ENCODE measurements at regions not wholly inside any gene's neighbourhood (a gene's known extent, or its start where the extent isn't known, plus 50 kb on each side); places are given as distances from the start of the nearest gene placed in this dataset.

DNA sequence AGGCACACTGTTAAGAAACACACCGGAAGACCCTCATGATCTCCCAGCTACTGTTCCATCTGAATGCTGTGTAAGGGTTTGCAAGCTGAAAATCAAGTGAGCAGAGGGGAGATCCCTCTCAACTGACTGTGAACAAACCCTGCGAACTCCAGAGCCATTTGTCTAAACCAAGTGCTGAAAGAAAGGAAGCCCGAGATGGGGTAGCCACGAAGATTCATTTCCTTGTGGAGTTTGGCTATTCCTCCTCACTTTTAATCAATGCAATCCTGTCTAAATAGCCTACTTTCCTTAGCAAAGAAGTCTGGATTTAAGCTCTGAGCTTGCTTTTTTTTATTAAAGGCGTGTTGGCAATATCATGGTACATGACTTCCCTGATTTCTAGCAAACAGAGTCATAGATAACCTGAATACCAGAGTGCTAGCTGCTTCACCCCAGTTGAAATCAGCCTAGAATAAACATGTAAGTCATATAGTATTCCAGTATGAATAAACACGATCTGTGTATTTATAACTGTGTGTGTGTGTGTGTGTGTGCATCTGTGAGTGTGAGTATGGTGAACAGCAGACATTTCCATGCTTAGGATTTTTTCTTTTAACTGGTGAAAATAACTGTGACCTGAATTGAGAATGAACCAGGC is 365.2 kb downstream of the ZNF521 start:
- TF ChIP-seq POLR2A (IDR thresholded peaks at IDR 0.05): no peak
- no peak for TF ChIP-seq EP300 (IDR thresholded peaks at IDR 0.05)
- TF ChIP-seq, protein P1, sequence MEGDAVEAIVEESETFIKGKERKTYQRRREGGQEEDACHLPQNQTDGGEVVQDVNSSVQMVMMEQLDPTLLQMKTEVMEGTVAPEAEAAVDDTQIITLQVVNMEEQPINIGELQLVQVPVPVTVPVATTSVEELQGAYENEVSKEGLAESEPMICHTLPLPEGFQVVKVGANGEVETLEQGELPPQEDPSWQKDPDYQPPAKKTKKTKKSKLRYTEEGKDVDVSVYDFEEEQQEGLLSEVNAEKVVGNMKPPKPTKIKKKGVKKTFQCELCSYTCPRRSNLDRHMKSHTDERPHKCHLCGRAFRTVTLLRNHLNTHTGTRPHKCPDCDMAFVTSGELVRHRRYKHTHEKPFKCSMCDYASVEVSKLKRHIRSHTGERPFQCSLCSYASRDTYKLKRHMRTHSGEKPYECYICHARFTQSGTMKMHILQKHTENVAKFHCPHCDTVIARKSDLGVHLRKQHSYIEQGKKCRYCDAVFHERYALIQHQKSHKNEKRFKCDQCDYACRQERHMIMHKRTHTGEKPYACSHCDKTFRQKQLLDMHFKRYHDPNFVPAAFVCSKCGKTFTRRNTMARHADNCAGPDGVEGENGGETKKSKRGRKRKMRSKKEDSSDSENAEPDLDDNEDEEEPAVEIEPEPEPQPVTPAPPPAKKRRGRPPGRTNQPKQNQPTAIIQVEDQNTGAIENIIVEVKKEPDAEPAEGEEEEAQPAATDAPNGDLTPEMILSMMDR (IDR thresholded peaks at IDR 0.05): no peak
- TF ChIP-seq POLR2AphosphoS5 (IDR thresholded peaks at IDR 0.05): no peak
- ATAC-seq (ENCODE audit: low FRiP score in 2 of 2) (no peak), DNase-seq (no peak)
- no peaks in the 10 kb centered on the region for H3K27me3 ChIP-seq
- no peaks in the 10 kb centered on the region for H3K36me3 ChIP-seq
- no peaks in the 10 kb centered on the region for H3K9me3 ChIP-seq
- peaks cover 0 to 11% (median 8%) of the 10 kb centered on the region in 4 donors for H3K4me1 ChIP-seq
- peak overlapping the region in 1 of 4 donors; percentile 24 for H3K27ac ChIP-seq
- no peak overlapping the region for H3K4me3 ChIP-seq
- WGBS, 2 donors: 62 to 64% methylated on average over 6 of the region's 6 CpGs

DNA sequence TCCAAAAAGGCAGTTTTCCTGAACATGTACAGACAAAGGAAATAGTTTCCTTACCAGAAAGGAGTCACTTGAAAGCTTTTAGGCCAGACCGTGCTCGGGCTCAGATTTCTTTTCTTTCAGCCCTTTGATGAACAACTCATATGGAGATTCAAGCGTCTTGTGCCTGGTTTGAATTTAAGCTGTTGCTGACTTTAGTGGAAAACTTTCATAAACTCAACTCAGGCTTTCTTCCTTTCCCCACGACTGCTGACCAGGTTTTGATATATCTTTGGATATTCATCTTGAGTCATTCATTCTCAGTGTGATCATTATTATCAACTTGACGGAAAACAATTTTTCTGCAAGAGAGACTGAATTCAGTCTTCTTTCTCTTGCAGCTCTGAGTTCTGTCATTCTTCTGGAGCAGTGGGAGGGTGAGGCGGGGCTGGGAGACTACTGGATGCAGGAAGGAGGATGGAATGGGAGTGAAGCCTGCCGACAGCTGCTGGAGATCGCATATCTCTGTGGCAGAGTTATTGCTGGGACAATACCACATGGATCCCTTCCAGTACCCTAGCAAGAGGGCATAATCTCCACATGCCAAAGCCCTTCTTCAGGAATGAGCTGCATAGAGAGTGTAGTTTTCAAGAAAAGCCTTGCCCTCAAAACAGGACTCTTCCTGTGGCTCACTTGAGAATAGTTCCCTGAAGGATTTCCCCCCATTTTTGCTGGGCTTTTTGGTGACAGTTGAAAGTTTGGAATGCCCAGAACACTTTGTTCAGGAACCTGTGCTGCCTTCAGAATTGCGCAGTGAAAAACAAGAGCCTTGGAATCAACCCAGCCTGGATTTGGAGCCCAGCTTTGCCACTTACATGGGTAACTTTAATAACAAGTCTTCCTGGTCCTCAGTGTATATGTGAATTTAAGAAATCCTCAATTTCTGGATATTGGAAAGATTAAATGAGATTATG is 364.4 kb downstream of the ZNF521 start:
- 66 to 68% methylated on average over 9 of the region's 9 CpGs for WGBS, 2 donors
- Histone ChIP-seq H3K27ac (peak overlapping the region in 1 of 4 donors; percentile 24), H3K36me3 (no peaks in the 10 kb centered on the region), H3K9me3 (no peaks in the 10 kb centered on the region), H3K27me3 (no peaks in the 10 kb centered on the region), H3K4me3 (no peak overlapping the region), H3K4me1 (peaks cover 0 to 11% (median 8%) of the 10 kb centered on the region in 4 donors)
- TF ChIP-seq, protein P1 (IDR thresholded peaks at IDR 0.05): no peak
- no peak for TF ChIP-seq POLR2AphosphoS5 (IDR thresholded peaks at IDR 0.05)
- TF ChIP-seq EP300 (IDR thresholded peaks at IDR 0.05): no peak
- DNase-seq (peak in 1 of 2 donors; percentile 28), ATAC-seq (ENCODE audit: low FRiP score in 2 of 2) (peak in 1 of 2 donors; percentile 66)

DNA sequence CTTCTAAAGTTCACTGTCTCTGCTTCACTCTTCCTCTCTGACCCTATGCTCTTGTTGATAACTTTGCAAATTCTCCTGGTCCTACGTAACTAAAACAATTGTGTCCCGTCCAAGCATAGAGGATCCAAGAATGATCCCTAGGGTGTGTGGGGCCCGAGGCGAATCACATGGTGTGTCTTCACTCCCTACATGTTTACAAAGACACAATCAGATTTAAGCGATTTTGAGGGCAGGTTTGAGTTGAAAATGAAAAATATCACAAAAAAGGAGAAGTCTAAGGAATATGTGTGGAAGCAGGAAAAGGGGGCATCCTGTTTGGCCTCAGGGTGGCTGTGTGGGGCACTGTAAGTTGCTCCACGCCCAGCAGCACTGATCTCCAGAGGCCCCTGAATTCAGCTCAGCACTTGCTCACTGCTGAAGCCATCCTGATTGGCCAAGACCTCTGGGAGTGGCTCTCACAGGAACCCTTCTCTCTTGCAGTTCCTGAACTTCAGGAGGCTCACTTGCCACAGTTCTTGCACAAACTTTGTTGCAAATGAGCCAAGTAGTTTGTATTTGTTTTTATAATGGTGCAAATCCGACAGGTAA is 363.6 kb downstream of the ZNF521 start:
- peak; percentile 54 to 67 for ATAC-seq (ENCODE audit: low FRiP score in 2 of 2)
- no peak overlapping the region for H3K4me3 ChIP-seq
- no peak for TF ChIP-seq POLR2A (IDR thresholded peaks at IDR 0.05)
- TF ChIP-seq, protein P1 (IDR thresholded peaks at IDR 0.05): no peak
- TF ChIP-seq EP300 (IDR thresholded peaks at IDR 0.05): no peak
- TF ChIP-seq POLR2AphosphoS5 (IDR thresholded peaks at IDR 0.05): no peak
- no peak overlapping the region for H3K27ac ChIP-seq
- DNase-seq: peak in 1 of 2 donors; percentile 66
- no peaks in the 10 kb centered on the region for H3K9me3 ChIP-seq
- H3K4me1 ChIP-seq: peaks cover 0 to 11% (median 8%) of the 10 kb centered on the region in 4 donors
- no peaks in the 10 kb centered on the region for H3K36me3 ChIP-seq
- no peaks in the 10 kb centered on the region for H3K27me3 ChIP-seq
- WGBS, 2 donors: 68 to 78% methylated on average over 7 of the region's 7 CpGs

DNA sequence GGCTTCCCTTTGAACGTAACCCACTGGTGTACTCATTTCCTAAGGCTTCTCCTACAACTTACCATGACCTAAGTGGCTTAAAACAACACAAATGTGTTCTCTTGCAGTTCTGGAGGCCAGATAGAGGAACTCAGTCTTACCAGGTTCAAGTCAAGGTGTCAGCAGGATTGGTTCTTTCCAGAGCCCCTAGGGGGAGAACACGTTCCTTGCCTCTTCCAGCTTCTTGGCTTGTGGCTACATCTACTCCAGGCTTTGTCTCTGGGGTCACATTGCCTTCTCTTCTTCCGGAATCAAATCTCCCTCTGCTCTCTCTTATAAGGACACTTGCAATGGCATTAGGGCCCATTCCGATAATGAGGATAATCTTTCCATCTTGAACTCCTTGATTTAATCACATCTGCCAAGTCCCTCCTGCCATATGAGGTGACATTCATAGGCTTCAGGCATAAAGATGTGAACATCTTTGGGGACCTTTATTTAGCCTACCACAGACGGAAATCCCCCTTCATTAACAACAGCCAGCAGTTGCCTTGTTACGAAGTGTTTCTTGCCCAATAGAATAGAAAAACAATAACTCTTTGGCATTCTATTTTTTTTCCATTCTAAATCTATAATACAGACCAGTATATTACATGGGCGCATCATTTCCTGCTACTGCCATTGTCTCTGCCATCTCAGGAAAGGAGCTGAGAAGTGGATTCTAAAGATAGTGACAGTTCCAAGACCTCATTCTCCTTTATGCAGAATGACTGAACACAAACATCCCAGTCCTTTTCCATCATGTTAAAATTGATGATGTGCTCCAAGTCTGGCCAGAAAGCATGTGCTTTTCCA is 362.0 kb downstream of the ZNF521 start:
- Histone ChIP-seq H3K4me3 (no peak overlapping the region), H3K27ac (no peak overlapping the region), H3K36me3 (no peaks in the 10 kb centered on the region), H3K9me3 (no peaks in the 10 kb centered on the region), H3K27me3 (no peaks in the 10 kb centered on the region), H3K4me1 (peaks cover 0 to 11% (median 8%) of the 10 kb centered on the region in 4 donors)
- 72 to 78% methylated on average over 7 of the region's 7 CpGs for WGBS, 2 donors
- ATAC-seq (ENCODE audit: low FRiP score in 2 of 2) (no peak), DNase-seq (no peak)
- TF ChIP-seq POLR2AphosphoS5 (IDR thresholded peaks at IDR 0.05): no peak
- no peak for TF ChIP-seq POLR2A (IDR thresholded peaks at IDR 0.05)
- TF ChIP-seq EP300 (IDR thresholded peaks at IDR 0.05): no peak
- TF ChIP-seq, protein P1 (IDR thresholded peaks at IDR 0.05): no peak
